Epithelial cell of esophagus (primary cell): ENCODE measurements at regions not wholly inside any gene's neighbourhood (a gene's known extent, or its start where the extent isn't known, plus 50 kb on each side); places are given as distances from the start of the nearest gene placed in this dataset.

ENCODE experiments used
- DNase-seq: peaks from one replicate; pipeline ENCODE4 v3.0.0; 2010; ENCODE audit warnings: low read depth
- H3K4me3 ChIP-seq: 2 replicates; pipeline ENCODE4 v1.5.1; 2011; ENCODE audit warnings: mild to moderate bottlenecking, low read length, control low read depth
- TF ChIP-seq, protein P1 (sequence below): IDR thresholded peaks from 2 replicates; pipeline ENCODE4 v1.5.1; 2011; ENCODE audit warnings: low read depth, mild to moderate bottlenecking, low read length, control low read depth, inconsistent platforms; ENCODE audit not compliant: insufficient read depth; ENCODE audit errors: missing control alignments

DNA sequence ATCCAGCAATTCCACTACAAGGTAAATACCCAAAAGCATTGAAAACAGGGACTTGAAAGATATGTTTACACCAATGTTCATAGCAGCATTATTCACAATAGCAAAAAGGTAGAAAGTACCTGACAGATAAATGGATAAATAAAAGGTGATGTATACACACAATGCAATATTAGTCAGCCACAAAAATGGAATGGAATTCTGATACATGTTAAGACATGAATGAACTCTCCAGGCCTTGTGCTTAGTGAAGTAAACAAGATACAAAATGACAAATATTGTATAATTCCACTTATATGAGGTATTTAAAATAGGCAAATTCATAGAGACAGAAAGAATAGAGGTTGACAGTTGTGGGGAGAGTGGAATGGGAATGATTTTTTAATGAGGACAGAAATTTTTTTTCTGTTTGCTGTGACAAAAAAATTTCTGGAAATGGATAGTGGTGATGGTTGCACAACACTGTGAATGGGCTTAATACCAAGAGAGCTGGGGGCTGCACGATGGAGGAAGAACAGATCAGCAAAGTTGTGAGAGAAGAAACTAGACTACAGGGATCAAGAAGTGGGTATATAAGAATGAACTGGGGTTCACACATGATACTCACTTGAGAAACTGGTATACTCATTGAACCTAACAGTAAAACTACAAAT is 137.2 kb downstream of the MZT1 start:
- TF ChIP-seq, protein P1, sequence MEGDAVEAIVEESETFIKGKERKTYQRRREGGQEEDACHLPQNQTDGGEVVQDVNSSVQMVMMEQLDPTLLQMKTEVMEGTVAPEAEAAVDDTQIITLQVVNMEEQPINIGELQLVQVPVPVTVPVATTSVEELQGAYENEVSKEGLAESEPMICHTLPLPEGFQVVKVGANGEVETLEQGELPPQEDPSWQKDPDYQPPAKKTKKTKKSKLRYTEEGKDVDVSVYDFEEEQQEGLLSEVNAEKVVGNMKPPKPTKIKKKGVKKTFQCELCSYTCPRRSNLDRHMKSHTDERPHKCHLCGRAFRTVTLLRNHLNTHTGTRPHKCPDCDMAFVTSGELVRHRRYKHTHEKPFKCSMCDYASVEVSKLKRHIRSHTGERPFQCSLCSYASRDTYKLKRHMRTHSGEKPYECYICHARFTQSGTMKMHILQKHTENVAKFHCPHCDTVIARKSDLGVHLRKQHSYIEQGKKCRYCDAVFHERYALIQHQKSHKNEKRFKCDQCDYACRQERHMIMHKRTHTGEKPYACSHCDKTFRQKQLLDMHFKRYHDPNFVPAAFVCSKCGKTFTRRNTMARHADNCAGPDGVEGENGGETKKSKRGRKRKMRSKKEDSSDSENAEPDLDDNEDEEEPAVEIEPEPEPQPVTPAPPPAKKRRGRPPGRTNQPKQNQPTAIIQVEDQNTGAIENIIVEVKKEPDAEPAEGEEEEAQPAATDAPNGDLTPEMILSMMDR = no peak
- DNase-seq = peak; percentile 87

DNA sequence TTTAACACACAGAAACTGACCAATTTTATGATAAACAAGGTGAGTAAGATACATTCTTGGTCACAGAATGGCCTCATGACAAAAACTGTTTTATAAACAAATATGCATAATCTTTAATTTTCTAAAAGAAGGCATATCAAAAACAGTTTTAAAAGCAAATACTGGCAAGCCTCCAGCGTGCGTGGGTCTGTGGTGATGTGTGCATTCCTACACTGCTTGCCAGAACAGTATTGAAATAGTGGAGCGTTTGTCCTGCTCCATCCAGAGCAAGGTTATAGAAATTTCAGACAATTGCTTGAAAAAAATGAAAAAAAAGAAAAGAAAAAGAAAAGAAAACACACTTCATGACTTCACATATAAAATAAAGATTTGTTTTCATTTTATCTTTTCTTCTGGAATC is 140.9 kb downstream of the MZT1 start:
- no peak overlapping the region for H3K4me3 ChIP-seq
- TF ChIP-seq, protein P1 = no peak
- DNase-seq = peak; percentile 10

More for the DNA sequence above, 137.2 kb downstream of the MZT1 start:
- no peak overlapping the region for H3K4me3 ChIP-seq

DNA sequence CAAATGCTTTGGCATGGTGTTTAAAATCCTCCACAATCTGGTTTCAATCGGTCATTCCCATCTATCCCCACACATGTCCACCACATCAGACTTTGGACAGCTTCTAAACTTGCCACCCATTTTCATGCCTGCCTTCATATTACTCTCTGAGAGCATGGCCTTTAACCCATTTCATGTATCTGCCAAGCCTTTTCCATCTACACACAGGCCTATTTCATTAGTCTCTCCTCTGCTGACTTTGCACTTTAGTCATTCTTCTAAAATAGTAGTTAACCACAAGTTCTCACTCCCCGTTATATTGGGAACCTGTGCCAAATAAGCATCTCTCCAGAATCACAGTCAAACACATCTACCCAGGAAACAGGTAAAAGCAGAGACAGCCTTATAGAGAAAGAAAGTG is 142.2 kb downstream of the MZT1 start:
- TF ChIP-seq, protein P1 = no peak
- no peak for DNase-seq
- H3K4me3 ChIP-seq = no peak overlapping the region

DNA sequence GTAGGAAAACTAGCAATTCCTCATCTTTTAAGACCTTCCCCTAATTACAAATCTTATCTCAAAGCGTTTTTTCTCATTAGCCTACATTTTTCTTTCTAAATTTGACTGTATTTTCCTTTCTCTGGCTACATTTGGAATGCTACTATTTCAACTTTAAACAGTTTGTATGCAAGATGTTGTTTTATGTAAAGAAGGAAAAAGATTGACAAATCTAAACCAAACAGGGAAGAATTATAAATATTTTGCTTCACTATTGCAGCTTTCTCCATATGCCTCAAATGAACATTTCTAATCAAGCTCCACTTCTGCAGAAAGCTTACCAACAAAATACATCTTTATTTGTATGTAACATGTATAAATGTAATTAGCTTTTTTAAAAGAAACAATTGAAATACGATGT is 156.2 kb downstream of the MZT1 start:
- TF ChIP-seq, protein P1 = no peak
- no peak for DNase-seq
- H3K4me3 ChIP-seq = no peak overlapping the region

DNA sequence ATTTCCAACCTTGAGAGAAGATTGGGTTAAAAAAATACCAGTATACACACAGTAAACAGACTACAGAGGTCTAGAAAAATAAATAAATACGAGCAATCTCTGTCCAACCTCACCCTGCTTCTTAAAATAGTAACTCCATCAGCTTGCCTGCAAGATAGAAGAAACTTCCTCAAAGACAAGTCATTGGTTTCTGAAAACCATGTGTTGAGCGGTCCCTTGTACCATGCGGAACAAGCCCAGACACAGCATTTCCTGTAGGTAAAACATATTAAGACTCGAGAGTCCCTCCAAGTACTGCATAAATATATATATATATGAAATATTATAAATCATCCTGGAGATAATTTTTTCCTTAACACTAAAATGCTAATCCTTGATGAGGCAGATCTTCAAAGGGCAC is 157.4 kb downstream of the MZT1 start:
- no peak overlapping the region for H3K4me3 ChIP-seq
- DNase-seq = no peak
- TF ChIP-seq, protein P1 = no peak

DNA sequence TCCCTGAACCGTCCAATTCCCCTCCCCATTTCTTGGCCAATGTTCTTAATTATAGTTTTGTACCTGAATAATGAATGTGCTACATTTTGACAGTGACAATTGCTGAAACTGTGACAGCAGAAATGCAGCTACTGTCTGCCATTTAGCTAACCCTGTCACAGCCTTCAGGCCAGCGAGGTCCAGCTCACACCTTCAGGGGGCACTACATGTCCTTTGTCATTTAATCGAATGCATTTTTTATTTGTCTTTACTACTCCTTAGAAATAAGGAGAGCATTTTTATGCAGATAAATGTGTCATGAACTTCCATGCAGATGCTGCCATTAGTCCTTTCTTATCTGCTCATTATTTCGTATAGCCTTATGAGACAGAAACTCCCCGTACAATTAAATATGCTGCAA is 159.9 kb downstream of the MZT1 start:
- TF ChIP-seq, protein P1 = peak; percentile 4
- no peak for DNase-seq
- H3K4me3 ChIP-seq = no peak overlapping the region

DNA sequence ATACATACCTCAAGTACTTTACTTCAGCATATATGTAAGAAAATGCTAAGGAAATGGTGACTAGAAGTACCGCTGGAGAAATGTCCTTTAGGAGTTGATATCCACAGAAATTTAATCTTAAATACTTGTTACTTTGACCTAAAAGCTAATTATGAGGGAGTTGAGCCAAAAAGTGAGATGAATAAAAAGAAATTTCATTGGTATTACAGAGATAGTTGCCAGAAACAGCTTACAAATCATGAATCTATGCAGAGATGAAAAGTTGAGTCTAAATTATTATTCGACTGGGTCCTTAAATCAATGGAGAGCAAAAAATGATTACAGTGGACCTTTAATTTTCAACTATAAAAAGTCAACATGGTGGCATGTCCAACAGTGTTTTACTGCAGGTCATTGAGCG is 160.9 kb downstream of the MZT1 start:
- H3K4me3 ChIP-seq = no peak overlapping the region
- TF ChIP-seq, protein P1 = no peak
- no peak for DNase-seq
